SU-DHL-6 (cell line): ENCODE measurements at regions not wholly inside any gene's neighbourhood (a gene's known extent, or its start where the extent isn't known, plus 50 kb on each side); places are given as distances from the start of the nearest gene placed in this dataset.

ENCODE experiments used
- H2AFZ ChIP-seq: fragments of 200-600 bp; sonication (generic); 2 replicates; pipeline ENCODE4 v1.6.1; 2014; ENCODE audit warnings: low read depth, mild to moderate bottlenecking, moderate library complexity, mixed read lengths, antibody characterized with exemption, low read length; ENCODE audit not compliant: severe bottlenecking
- H3F3A ChIP-seq: fragments of 200-600 bp; shearing (Covaris generic); 2 replicates; pipeline ENCODE4 v1.6.0; 2016; ENCODE audit warnings: antibody characterized with exemption, mild to moderate bottlenecking; ENCODE audit not compliant: insufficient read depth
- H3K27ac ChIP-seq: fragments of 200-600 bp; sonication (generic); 2 replicates; pipeline ENCODE4 v1.5.1; 2016; ENCODE audit warnings: low read depth, mild to moderate bottlenecking, low read length, moderate library complexity, mixed read lengths
- H3K27me3 ChIP-seq: fragments of 200-600 bp; sonication (generic), shearing (Covaris generic); 2 replicates; pipeline ENCODE4 v1.6.0; 2014; ENCODE audit warnings: mild to moderate bottlenecking, low read length
- H3K36me3 ChIP-seq: fragments of 200-600 bp; sonication (generic); 2 replicates; pipeline ENCODE4 v1.6.1; 2014; ENCODE audit warnings: mild to moderate bottlenecking, low read length, mixed read lengths
- H3K4me2 ChIP-seq: fragments of 300-600, 200-600 bp; shearing (Covaris generic), sonication (generic); 2 replicates; pipeline ENCODE4 v1.6.0; 2014; ENCODE audit warnings: low read length, low read depth, mild to moderate bottlenecking; ENCODE audit not compliant: poor library complexity, severe bottlenecking
- H3K4me3 ChIP-seq: fragments of 200-600 bp; sonication (generic); 2 replicates; pipeline ENCODE4 v1.5.1; 2014; ENCODE audit warnings: antibody characterized with exemption, low read length, mild to moderate bottlenecking, mixed read lengths; ENCODE audit not compliant: insufficient read depth, poor library complexity, severe bottlenecking
- H3K79me2 ChIP-seq: fragments of 200-600 bp; sonication (generic); 2 replicates; pipeline ENCODE4 v1.6.1; 2014; ENCODE audit warnings: mild to moderate bottlenecking, low read length, moderate library complexity; ENCODE audit not compliant: insufficient read depth
- H3K9ac ChIP-seq: fragments of 200-600 bp; sonication (generic); 2 replicates; pipeline ENCODE4 v1.7.0; 2014; ENCODE audit warnings: mild to moderate bottlenecking, low read length
- H3K9me2 ChIP-seq: fragments of 200-600 bp; sonication (generic); replicated peaks from 2 replicates; pipeline ENCODE4 v1.6.1; 2014; ENCODE audit warnings: low read length; ENCODE audit not compliant: insufficient read depth
- H3K9me3 ChIP-seq: fragments of 200-600 bp; sonication (generic); 2 replicates; pipeline ENCODE4 v1.6.1; 2014; ENCODE audit warnings: low read length, mixed read lengths; ENCODE audit not compliant: insufficient read depth
- H4K20me1 ChIP-seq: fragments of 200-600 bp; sonication (generic); 2 replicates; pipeline ENCODE4 v1.6.1; 2014; ENCODE audit warnings: low read depth, mild to moderate bottlenecking, antibody characterized with exemption, low read length, moderate library complexity, mixed read lengths
- CTCF ChIP-seq: fragments of 200-600 bp; sonication (generic); IDR thresholded peaks from one replicate; pipeline ENCODE4 v1.5.1; 2017; ENCODE audit warnings: antibody characterized with exemption, mild to moderate bottlenecking, low read length, moderate library complexity; ENCODE audit not compliant: insufficient read depth, poor library complexity, severe bottlenecking
- EZH2phosphoT487 ChIP-seq: fragments of 200-600 bp; sonication (generic), shearing (Covaris generic); conservative IDR thresholded peaks from 2 replicates; pipeline ENCODE4 v1.6.1; 2018; ENCODE audit warnings: mild to moderate bottlenecking, antibody characterized with exemption, low read length, moderate library complexity, mixed read lengths

GRCh38 chr19:29378543-29379080 lies 147.2 kb upstream of the VSTM2B start:
- Histone ChIP-seq H3K4me3 (no peak overlapping the region), H3K9ac (no peak overlapping the region)
- TF ChIP-seq EZH2phosphoT487 (no peak), CTCF (no peak)

GRCh38 chr19:29379257-29380021 lies 146.4 kb upstream of the VSTM2B start:
- Histone ChIP-seq H3F3A (no peaks in the 10 kb centered on the region), H3K27ac (no peak overlapping the region), H3K79me2 (no peaks in the 10 kb centered on the region), H3K36me3 (no peaks in the 10 kb centered on the region), H3K4me3 (no peak overlapping the region), H3K9ac (no peak overlapping the region), H4K20me1 (no peaks in the 10 kb centered on the region), H3K9me2 (no peaks in the 10 kb centered on the region), H3K27me3 (no peaks in the 10 kb centered on the region), H2AFZ (no peak overlapping the region), H3K9me3 (no peaks in the 10 kb centered on the region), H3K4me2 (no peak overlapping the region)
- no peak for TF ChIP-seq EZH2phosphoT487
- no peak for TF ChIP-seq CTCF

More at GRCh38 chr19:29378543-29379080, 147.2 kb upstream of the VSTM2B start:
- no peaks in the 10 kb centered on the region for H3K9me3 ChIP-seq
- no peaks in the 10 kb centered on the region for H3F3A ChIP-seq
- H4K20me1 ChIP-seq, result no peaks in the 10 kb centered on the region
- no peak overlapping the region for H3K4me2 ChIP-seq
- no peak overlapping the region for H2AFZ ChIP-seq
- H3K79me2 ChIP-seq, result no peaks in the 10 kb centered on the region
- no peak overlapping the region for H3K27ac ChIP-seq
- H3K36me3 ChIP-seq, result no peaks in the 10 kb centered on the region
- no peaks in the 10 kb centered on the region for H3K27me3 ChIP-seq
- no peaks in the 10 kb centered on the region for H3K9me2 ChIP-seq

GRCh38 chr19:29380581-29380980 lies 145.2 kb upstream of the VSTM2B start:
- Histone ChIP-seq H3F3A (no peaks in the 10 kb centered on the region), H3K4me2 (no peak overlapping the region), H3K9me3 (no peaks in the 10 kb centered on the region), H3K9ac (no peak overlapping the region), H3K36me3 (no peaks in the 10 kb centered on the region), H3K79me2 (no peaks in the 10 kb centered on the region), H3K9me2 (no peaks in the 10 kb centered on the region), H3K4me3 (no peak overlapping the region), H2AFZ (no peak overlapping the region), H3K27ac (no peak overlapping the region), H3K27me3 (no peaks in the 10 kb centered on the region), H4K20me1 (no peaks in the 10 kb centered on the region)
- TF ChIP-seq EZH2phosphoT487, result no peak
- TF ChIP-seq CTCF, result no peak
